ENCODE measurements at regions not wholly inside any gene's neighbourhood (a gene's known extent, or its start where the extent isn't known, plus 50 kb on each side); places are given as distances from the start of the nearest gene placed in this dataset.

DNA sequence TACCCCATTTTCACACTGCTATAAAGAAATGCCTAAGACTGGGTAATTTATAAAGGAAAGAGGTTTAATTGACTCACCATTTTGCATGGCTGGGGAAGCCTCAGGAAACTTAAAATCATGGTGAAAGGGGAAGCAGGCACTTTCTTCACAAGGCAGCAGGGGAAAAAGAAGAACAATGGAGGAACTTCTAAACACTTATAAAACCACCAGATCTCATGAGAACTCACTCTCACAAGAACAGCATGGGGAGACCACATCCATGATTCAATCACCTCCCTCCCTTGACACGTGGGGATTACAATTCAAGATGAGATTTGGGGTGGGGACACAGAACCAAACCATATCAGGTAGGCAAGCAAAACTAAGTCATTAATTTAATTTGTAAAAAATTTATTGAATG is 343.2 kb downstream of the FRK start:
- TF ChIP-seq, protein P1, sequence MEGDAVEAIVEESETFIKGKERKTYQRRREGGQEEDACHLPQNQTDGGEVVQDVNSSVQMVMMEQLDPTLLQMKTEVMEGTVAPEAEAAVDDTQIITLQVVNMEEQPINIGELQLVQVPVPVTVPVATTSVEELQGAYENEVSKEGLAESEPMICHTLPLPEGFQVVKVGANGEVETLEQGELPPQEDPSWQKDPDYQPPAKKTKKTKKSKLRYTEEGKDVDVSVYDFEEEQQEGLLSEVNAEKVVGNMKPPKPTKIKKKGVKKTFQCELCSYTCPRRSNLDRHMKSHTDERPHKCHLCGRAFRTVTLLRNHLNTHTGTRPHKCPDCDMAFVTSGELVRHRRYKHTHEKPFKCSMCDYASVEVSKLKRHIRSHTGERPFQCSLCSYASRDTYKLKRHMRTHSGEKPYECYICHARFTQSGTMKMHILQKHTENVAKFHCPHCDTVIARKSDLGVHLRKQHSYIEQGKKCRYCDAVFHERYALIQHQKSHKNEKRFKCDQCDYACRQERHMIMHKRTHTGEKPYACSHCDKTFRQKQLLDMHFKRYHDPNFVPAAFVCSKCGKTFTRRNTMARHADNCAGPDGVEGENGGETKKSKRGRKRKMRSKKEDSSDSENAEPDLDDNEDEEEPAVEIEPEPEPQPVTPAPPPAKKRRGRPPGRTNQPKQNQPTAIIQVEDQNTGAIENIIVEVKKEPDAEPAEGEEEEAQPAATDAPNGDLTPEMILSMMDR (IDR thresholded peaks at IDR 0.05) = no peak
- TF ChIP-seq EZH2phosphoT487 (IDR thresholded peaks at IDR 0.05) = no peak

Measured in neural progenitor cell (in vitro differentiated cells).